H9 (cell line): ENCODE measurements at regions not wholly inside any gene's neighbourhood (a gene's known extent, or its start where the extent isn't known, plus 50 kb on each side); places are given as distances from the start of the nearest gene placed in this dataset.

ENCODE experiments used
- DNase-seq: peaks from one replicate; pipeline ENCODE4 v3.0.0-alpha.2; 2017
- H2AFZ ChIP-seq: one replicate; pipeline ENCODE4 v1.6.1; 2013; ENCODE audit warnings: mild to moderate bottlenecking, low read length, control low read depth, moderate library complexity
- H2AK5ac ChIP-seq: 2 replicates; pipeline ENCODE4 v1.6.1; 2013; ENCODE audit warnings: low read length, control low read depth, mixed read lengths; ENCODE audit not compliant: insufficient read length
- H2BK120ac ChIP-seq: one replicate; pipeline ENCODE4 v1.6.1; 2013; ENCODE audit warnings: low read depth, mild to moderate bottlenecking, low read length, control low read depth, inconsistent platforms; ENCODE audit not compliant: poor library complexity, severe bottlenecking
- H2BK12ac ChIP-seq: 2 replicates; pipeline ENCODE4 v1.6.1; 2013; ENCODE audit warnings: low read length, control low read depth, mixed read lengths, low read depth; ENCODE audit not compliant: insufficient read length
- H2BK15ac ChIP-seq: 2 replicates; pipeline ENCODE4 v1.6.1; 2013; ENCODE audit warnings: low read depth, low read length, control low read depth
- H2BK20ac ChIP-seq: one replicate; pipeline ENCODE4 v1.6.1; 2013; ENCODE audit warnings: low read depth, mild to moderate bottlenecking, low read length, control low read depth, inconsistent platforms; ENCODE audit not compliant: poor library complexity, severe bottlenecking
- H2BK5ac ChIP-seq: 2 replicates; pipeline ENCODE4 v1.6.1; 2013; ENCODE audit warnings: low read length, control low read depth, mixed read lengths; ENCODE audit not compliant: insufficient read length
- H3K14ac ChIP-seq: 2 replicates; pipeline ENCODE4 v1.6.1; 2013; ENCODE audit warnings: low read length, control low read depth; ENCODE audit not compliant: insufficient read depth
- H3K18ac ChIP-seq: 2 replicates; pipeline ENCODE4 v1.6.1; 2013; ENCODE audit warnings: low read depth, mild to moderate bottlenecking, mixed read lengths, low read length, control low read depth; ENCODE audit not compliant: insufficient read length
- H3K23ac ChIP-seq: 2 replicates; pipeline ENCODE4 v1.6.1; 2013; ENCODE audit warnings: low read length, control low read depth, mixed read lengths, low read depth; ENCODE audit not compliant: insufficient read length
- H3K23me2 ChIP-seq: 2 replicates; pipeline ENCODE4 v1.6.1; 2013; ENCODE audit warnings: low read depth, mild to moderate bottlenecking, mixed read lengths, low read length, control low read depth; ENCODE audit not compliant: insufficient read length, poor library complexity, severe bottlenecking
- H3K27ac ChIP-seq: 2 replicates; pipeline ENCODE4 v1.5.1; 2013; ENCODE audit warnings: low read length, control low read depth, mixed read lengths, low read depth; ENCODE audit not compliant: insufficient read length
- H3K27me3 ChIP-seq: 2 replicates; pipeline ENCODE4 v1.6.1; 2013; ENCODE audit warnings: low read length, control low read depth, inconsistent platforms; ENCODE audit not compliant: insufficient read depth
- H3K4ac ChIP-seq: 2 replicates; pipeline ENCODE4 v1.6.1; 2013; ENCODE audit warnings: low read depth, mild to moderate bottlenecking, control low read depth, inconsistent platforms, low read length, moderate library complexity
- H3K4me1 ChIP-seq: 2 replicates; pipeline ENCODE4 v1.6.1; 2013; ENCODE audit warnings: low read length, control low read depth, inconsistent platforms; ENCODE audit not compliant: insufficient read depth
- H3K4me2 ChIP-seq: 2 replicates; pipeline ENCODE4 v1.6.1; 2013; ENCODE audit warnings: low read length, control low read depth, mixed read lengths; ENCODE audit not compliant: insufficient read length, insufficient read depth
- H3K56ac ChIP-seq: 2 replicates; pipeline ENCODE4 v1.6.1; 2013; ENCODE audit warnings: low read depth, mild to moderate bottlenecking, mixed read lengths, low read length, control low read depth; ENCODE audit not compliant: insufficient read length
- H3K79me1 ChIP-seq: 2 replicates; pipeline ENCODE4 v1.6.1; 2013; ENCODE audit warnings: low read depth, mild to moderate bottlenecking, moderate library complexity, low read length, control low read depth, inconsistent platforms; ENCODE audit not compliant: insufficient read depth, poor library complexity, severe bottlenecking
- H3K79me2 ChIP-seq: 2 replicates; pipeline ENCODE4 v1.6.1; 2013; ENCODE audit warnings: low read length, control low read depth, inconsistent platforms; ENCODE audit not compliant: insufficient read depth
- H3K9ac ChIP-seq: 2 replicates; pipeline ENCODE4 v1.6.1; 2013; ENCODE audit warnings: low read length, control low read depth, mixed read lengths; ENCODE audit not compliant: insufficient read length; ENCODE audit errors: extremely low read depth
- H3K9me3 ChIP-seq: one replicate; pipeline ENCODE4 v1.6.1; 2013; ENCODE audit warnings: low read depth, low read length, inconsistent platforms; ENCODE audit not compliant: control insufficient read depth
- H3T11ph ChIP-seq: one replicate; pipeline ENCODE4 v1.6.1; 2013; ENCODE audit warnings: mild to moderate bottlenecking, low read length, control low read depth, inconsistent platforms
- H4K20me1 ChIP-seq: one replicate; pipeline ENCODE4 v1.6.1; 2013; ENCODE audit not compliant: control insufficient read depth, insufficient read length, insufficient read depth
- H4K5ac ChIP-seq: 2 replicates; pipeline ENCODE4 v1.6.1; 2013; ENCODE audit warnings: low read depth, mild to moderate bottlenecking, mixed read lengths, low read length, control low read depth; ENCODE audit not compliant: insufficient read length
- H4K8ac ChIP-seq: replicated peaks from 2 replicates; pipeline ENCODE4 v1.6.1; 2013; ENCODE audit warnings: low read length, control low read depth, mixed read lengths, low read depth; ENCODE audit not compliant: insufficient read length
- H4K91ac ChIP-seq: 2 replicates; pipeline ENCODE4 v1.6.1; 2013; ENCODE audit warnings: low read depth, mild to moderate bottlenecking, moderate library complexity, mixed read lengths, low read length, control low read depth; ENCODE audit not compliant: insufficient read length
- H3K27ac Mint-ChIP-seq, 3 experiments: 2 replicates in 2 of 3; 3 replicates in 1 of 3; pipeline ENCODE4 v1.8.0; 2020 to 2021; ENCODE audit warnings: mixed read lengths in 3 of 3, mild to moderate bottlenecking in 1 of 3, moderate library complexity in 1 of 3
- H3K27me3 Mint-ChIP-seq: 2 replicates; pipeline ENCODE4 v1.8.0; 2021; ENCODE audit warnings: low read depth, mild to moderate bottlenecking, moderate library complexity, mixed read lengths
- H3K36me3 Mint-ChIP-seq, 3 experiments: 2 replicates in 2 of 3; 3 replicates in 1 of 3; pipeline ENCODE4 v1.8.0; 2020 to 2021; ENCODE audit warnings: low read depth in 3 of 3, mixed read lengths in 3 of 3; ENCODE audit not compliant: insufficient read depth in 1 of 3
- H3K4me1 Mint-ChIP-seq, 2 experiments: 2 replicates each; pipeline ENCODE4 v1.8.0; 2020; ENCODE audit warnings: mixed read lengths in 2 of 2
- H3K4me3 Mint-ChIP-seq, 2 experiments: 2 replicates in 1 of 2; 3 replicates in 1 of 2; pipeline ENCODE4 v1.8.0; 2020 to 2021; ENCODE audit warnings: mild to moderate bottlenecking in 2 of 2, mixed read lengths in 2 of 2, moderate library complexity in 1 of 2
- H3K9me3 Mint-ChIP-seq, 2 experiments: 2 replicates in 1 of 2; 3 replicates in 1 of 2; pipeline ENCODE4 v1.8.0; 2020; ENCODE audit warnings: mild to moderate bottlenecking in 2 of 2, mixed read lengths in 2 of 2, moderate library complexity in 1 of 2
- CTCF ChIP-seq: fragments of 200-600 bp; sonication (generic); conservative IDR thresholded peaks from 3 replicates; pipeline ENCODE4 v1.8.0; 2021; ENCODE audit warnings: antibody characterized with exemption, mild to moderate bottlenecking
- WGBS: extraction: QIAGEN DNeasy Blood & Tissue Kit; methylation state at CpG from one replicate; pipeline ENCODE4 v1.1.7; 2013; ENCODE audit warnings: missing lambda C conversion rate, low lambda C conversion rate, mixed read lengths; ENCODE audit not compliant: insufficient read length; ENCODE audit errors: extremely low coverage; 5-methylcytosine and 5-hydroxymethylcytosine counted together

- no peak overlapping the region for H3K56ac ChIP-seq
- no peak overlapping the region for H4K5ac ChIP-seq
- Mint-ChIP-seq H3K36me3 (peaks cover 0 to 17% (median 0%) of the 10 kb centered on the region in 3 experiments; a peak in 3 of 7 replicates), H3K27me3 (no peaks in the 10 kb centered on the region), H3K27ac (no peak overlapping the region), H3K9me3 (peaks cover 20 to 26% of the 10 kb centered on the region in 2 experiments), H3K4me3 (no peak overlapping the region), H3K4me1 (0 out of 4 replicates have a peak, but pooled peaks cover 0 to 4% of the 10 kb centered on the region in 2 experiments)
- H3K18ac ChIP-seq, result no peak overlapping the region
- no peak overlapping the region for H3T11ph ChIP-seq
- H3K23ac ChIP-seq, result no peak overlapping the region
- no peak overlapping the region for H3K4ac ChIP-seq
- H2AK5ac ChIP-seq, result no peak overlapping the region
- H2BK5ac ChIP-seq, result no peak overlapping the region
- H2BK20ac ChIP-seq, result no peak overlapping the region
- no peak overlapping the region for H2BK120ac ChIP-seq
- H3K4me1 ChIP-seq, result no peaks in the 10 kb centered on the region
- H3K14ac ChIP-seq, result no peak overlapping the region
- no peak overlapping the region for H4K8ac ChIP-seq
- no peak overlapping the region for H2BK12ac ChIP-seq
- H3K4me2 ChIP-seq, result no peak overlapping the region
- H4K20me1 ChIP-seq, result no peaks in the 10 kb centered on the region
- no peak overlapping the region for H3K27ac ChIP-seq
- H3K79me2 ChIP-seq, result no peaks in the 10 kb centered on the region
- no peaks in the 10 kb centered on the region for H3K27me3 ChIP-seq
- H3K79me1 ChIP-seq, result no peaks in the 10 kb centered on the region
- H3K9ac ChIP-seq, result no peak overlapping the region
- no peaks in the 10 kb centered on the region for H3K23me2 ChIP-seq
- no peak overlapping the region for H2BK15ac ChIP-seq
- no peak overlapping the region for H4K91ac ChIP-seq
- H3K9me3 ChIP-seq, result no peaks in the 10 kb centered on the region
- no peak for TF ChIP-seq CTCF
- no peak overlapping the region for H2AFZ ChIP-seq
- no peak for DNase-seq
- WGBS, result 100% methylated on average over 1 of the region's 2 CpGs
Observed at GRCh38 chr21:25485914-25486313, 121.4 kb downstream of the MRPL39 start.
